ENCODE measurements at regions not wholly inside any gene's neighbourhood (a gene's known extent, or its start where the extent isn't known, plus 50 kb on each side); places are given as distances from the start of the nearest gene placed in this dataset.

DNA sequence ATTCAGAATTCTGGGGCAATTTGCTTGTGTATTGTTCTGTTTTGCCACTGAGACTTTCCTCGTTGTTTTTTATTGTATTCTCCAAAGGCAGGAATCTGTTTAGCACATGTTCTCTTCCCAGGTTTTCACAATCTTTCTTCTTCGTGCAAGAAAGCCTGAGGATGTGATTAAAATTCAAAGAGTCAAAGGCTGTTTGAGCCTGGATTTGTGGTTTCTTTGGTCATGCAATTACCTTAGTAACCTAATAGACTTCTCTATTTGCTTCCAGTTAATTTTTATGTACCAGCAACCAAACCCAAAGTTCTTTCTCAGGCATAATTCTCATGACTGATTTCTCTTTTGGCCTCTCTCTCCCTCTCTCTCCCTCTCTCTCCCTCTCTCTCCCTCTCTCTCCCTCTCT is 1420.1 kb upstream of the TENM3 start:
- H2AFZ ChIP-seq (ENCODE audit: low read depth, low read length, poor library complexity, severe bottlenecking): no peak overlapping the region
- no peak overlapping the region for H3K9ac ChIP-seq (ENCODE audit: low read length)
- H3K4me1 ChIP-seq (ENCODE audit: control insufficient read depth in 1 of 2, insufficient read depth in 2 of 2, low read length in 2 of 2): peaks cover 0 to 7% of the 10 kb centered on the region in 2 experiments; a peak in 3 of 4 replicates
- BruUV-seq (replicated peaks): no TSS peak
- H3K9me2 ChIP-seq (ENCODE audit: insufficient read depth): no peaks in the 10 kb centered on the region
- ATAC-seq: no peak
- H3K27me3 ChIP-seq (ENCODE audit: insufficient read depth, low read length): no peaks in the 10 kb centered on the region
- no peak for DNase-seq (ENCODE audit: low read depth, low spot score)
- no peak overlapping the region for H3K4me3 ChIP-seq (replicated peaks in 1 of 2; ENCODE audit: low read depth in 1 of 2, low read length in 2 of 2)
- intact Hi-C loops (cut with micrococcal nuclease): no loop called here
- no peak overlapping the region for H3K4me2 ChIP-seq (ENCODE audit: low read length)
- H4K20me1 ChIP-seq (ENCODE audit: insufficient read depth): no peaks in the 10 kb centered on the region
- ChIA-PET POLR2A (no interaction called here), RAD21 (ENCODE audit: low non-redundant PET in 1 of 2, low total read pairs in 2 of 2, uncharacterized antibody in 2 of 2, unreplicated experiment in 2 of 2) (no interaction called here), CTCF (no interaction called here)
- H3K27ac ChIP-seq (ENCODE audit: low read depth, low read length): no peak overlapping the region
- H3K9me3 ChIP-seq (ENCODE audit: control insufficient read depth in 1 of 2, insufficient read depth in 1 of 2, low read depth in 1 of 2, low read length in 2 of 2): no peaks in the 10 kb centered on the region
- TF ChIP-seq RAD21 (IDR thresholded peaks at IDR 0.05; ENCODE audit: low read depth) (no peak), ZNF274 (IDR thresholded peaks at IDR 0.05; ENCODE audit: low read depth, low read length) (no peak), TCF7L2 (IDR thresholded peaks at IDR 0.05; ENCODE audit: borderline replicate concordance, extremely low read depth, insufficient read depth, insufficient read length) (no peak), EZH2phosphoT487 (IDR thresholded peaks at IDR 0.05; ENCODE audit: borderline replicate concordance) (no peak), SIN3A (IDR thresholded peaks at IDR 0.05; ENCODE audit: low read depth) (no peak), JUND (IDR thresholded peaks at IDR 0.05) (no peak), EGR1 (IDR thresholded peaks at IDR 0.05; ENCODE audit: low read depth) (no peak), POLR2A (IDR thresholded peaks at IDR 0.05; ENCODE audit: borderline replicate concordance, extremely low read depth, insufficient read depth, insufficient read length) (no peak), SP1 (IDR thresholded peaks at IDR 0.05; ENCODE audit: low read depth) (no peak), CEBPB (IDR thresholded peaks at IDR 0.05; ENCODE audit: low read depth) (no peak)
- TF ChIP-seq, protein P1, sequence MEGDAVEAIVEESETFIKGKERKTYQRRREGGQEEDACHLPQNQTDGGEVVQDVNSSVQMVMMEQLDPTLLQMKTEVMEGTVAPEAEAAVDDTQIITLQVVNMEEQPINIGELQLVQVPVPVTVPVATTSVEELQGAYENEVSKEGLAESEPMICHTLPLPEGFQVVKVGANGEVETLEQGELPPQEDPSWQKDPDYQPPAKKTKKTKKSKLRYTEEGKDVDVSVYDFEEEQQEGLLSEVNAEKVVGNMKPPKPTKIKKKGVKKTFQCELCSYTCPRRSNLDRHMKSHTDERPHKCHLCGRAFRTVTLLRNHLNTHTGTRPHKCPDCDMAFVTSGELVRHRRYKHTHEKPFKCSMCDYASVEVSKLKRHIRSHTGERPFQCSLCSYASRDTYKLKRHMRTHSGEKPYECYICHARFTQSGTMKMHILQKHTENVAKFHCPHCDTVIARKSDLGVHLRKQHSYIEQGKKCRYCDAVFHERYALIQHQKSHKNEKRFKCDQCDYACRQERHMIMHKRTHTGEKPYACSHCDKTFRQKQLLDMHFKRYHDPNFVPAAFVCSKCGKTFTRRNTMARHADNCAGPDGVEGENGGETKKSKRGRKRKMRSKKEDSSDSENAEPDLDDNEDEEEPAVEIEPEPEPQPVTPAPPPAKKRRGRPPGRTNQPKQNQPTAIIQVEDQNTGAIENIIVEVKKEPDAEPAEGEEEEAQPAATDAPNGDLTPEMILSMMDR (IDR thresholded peaks at IDR 0.05 in 2 of 3, conservative IDR thresholded peaks at IDR 0.05 in 1 of 3; ENCODE audit: borderline replicate concordance in 1 of 3, insufficient read depth in 1 of 3, low read depth in 2 of 3, low read length in 2 of 3): no peak
- TF ChIP-seq, protein P2, sequence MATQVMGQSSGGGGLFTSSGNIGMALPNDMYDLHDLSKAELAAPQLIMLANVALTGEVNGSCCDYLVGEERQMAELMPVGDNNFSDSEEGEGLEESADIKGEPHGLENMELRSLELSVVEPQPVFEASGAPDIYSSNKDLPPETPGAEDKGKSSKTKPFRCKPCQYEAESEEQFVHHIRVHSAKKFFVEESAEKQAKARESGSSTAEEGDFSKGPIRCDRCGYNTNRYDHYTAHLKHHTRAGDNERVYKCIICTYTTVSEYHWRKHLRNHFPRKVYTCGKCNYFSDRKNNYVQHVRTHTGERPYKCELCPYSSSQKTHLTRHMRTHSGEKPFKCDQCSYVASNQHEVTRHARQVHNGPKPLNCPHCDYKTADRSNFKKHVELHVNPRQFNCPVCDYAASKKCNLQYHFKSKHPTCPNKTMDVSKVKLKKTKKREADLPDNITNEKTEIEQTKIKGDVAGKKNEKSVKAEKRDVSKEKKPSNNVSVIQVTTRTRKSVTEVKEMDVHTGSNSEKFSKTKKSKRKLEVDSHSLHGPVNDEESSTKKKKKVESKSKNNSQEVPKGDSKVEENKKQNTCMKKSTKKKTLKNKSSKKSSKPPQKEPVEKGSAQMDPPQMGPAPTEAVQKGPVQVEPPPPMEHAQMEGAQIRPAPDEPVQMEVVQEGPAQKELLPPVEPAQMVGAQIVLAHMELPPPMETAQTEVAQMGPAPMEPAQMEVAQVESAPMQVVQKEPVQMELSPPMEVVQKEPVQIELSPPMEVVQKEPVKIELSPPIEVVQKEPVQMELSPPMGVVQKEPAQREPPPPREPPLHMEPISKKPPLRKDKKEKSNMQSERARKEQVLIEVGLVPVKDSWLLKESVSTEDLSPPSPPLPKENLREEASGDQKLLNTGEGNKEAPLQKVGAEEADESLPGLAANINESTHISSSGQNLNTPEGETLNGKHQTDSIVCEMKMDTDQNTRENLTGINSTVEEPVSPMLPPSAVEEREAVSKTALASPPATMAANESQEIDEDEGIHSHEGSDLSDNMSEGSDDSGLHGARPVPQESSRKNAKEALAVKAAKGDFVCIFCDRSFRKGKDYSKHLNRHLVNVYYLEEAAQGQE (IDR thresholded peaks at IDR 0.05; ENCODE audit: low read depth): no peak
- TF ChIP-seq, protein P3, sequence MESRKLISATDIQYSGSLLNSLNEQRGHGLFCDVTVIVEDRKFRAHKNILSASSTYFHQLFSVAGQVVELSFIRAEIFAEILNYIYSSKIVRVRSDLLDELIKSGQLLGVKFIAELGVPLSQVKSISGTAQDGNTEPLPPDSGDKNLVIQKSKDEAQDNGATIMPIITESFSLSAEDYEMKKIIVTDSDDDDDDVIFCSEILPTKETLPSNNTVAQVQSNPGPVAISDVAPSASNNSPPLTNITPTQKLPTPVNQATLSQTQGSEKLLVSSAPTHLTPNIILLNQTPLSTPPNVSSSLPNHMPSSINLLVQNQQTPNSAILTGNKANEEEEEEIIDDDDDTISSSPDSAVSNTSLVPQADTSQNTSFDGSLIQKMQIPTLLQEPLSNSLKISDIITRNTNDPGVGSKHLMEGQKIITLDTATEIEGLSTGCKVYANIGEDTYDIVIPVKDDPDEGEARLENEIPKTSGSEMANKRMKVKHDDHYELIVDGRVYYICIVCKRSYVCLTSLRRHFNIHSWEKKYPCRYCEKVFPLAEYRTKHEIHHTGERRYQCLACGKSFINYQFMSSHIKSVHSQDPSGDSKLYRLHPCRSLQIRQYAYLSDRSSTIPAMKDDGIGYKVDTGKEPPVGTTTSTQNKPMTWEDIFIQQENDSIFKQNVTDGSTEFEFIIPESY (IDR thresholded peaks at IDR 0.05; ENCODE audit: extremely low read depth, insufficient replicate concordance, low read length): no peak
- TF ChIP-seq, protein P4, sequence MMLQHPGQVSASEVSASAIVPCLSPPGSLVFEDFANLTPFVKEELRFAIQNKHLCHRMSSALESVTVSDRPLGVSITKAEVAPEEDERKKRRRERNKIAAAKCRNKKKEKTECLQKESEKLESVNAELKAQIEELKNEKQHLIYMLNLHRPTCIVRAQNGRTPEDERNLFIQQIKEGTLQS (IDR thresholded peaks at IDR 0.05): no peak
- no peaks in the 10 kb centered on the region for H3K79me2 ChIP-seq (ENCODE audit: insufficient read depth, low read length)
- no peaks in the 10 kb centered on the region for H3K36me3 ChIP-seq (ENCODE audit: control insufficient read depth in 1 of 2, insufficient read depth in 2 of 2, low read length in 2 of 2)

All from HCT116 (cell line).